Hematopoietic multipotent progenitor cell treated with erythropoietin and hydrocortisone succinate and interleukin-3 and kit ligand, for 17 days (in vitro differentiated cells): ENCODE measurements at regions not wholly inside any gene's neighbourhood (a gene's known extent, or its start where the extent isn't known, plus 50 kb on each side); places are given as distances from the start of the nearest gene placed in this dataset.

ENCODE experiments used
- DNase-seq: peaks from one replicate; pipeline ENCODE4 v3.0.0-alpha.2; 2015; ENCODE audit warnings: low spot score

GRCh38 chr5:54645882-54646355 lies 128.4 kb downstream of the SNX18 start:
- DNase-seq: no peak

- DNase-seq: no peak
These were observed 126.7 kb downstream of the SNX18 start for GRCh38 chr5:54644226-54644625.

- no peak for DNase-seq
These were observed 126.1 kb downstream of the SNX18 start for GRCh38 chr5:54643685-54644106.

- DNase-seq: no peak
These were observed 122.1 kb downstream of the SNX18 start for GRCh38 chr5:54639621-54640020.

GRCh38 chr5:54638106-54638505 lies 120.5 kb downstream of the SNX18 start:
- DNase-seq: no peak

- no peak for DNase-seq
These were observed 120.1 kb downstream of the SNX18 start for GRCh38 chr5:54637654-54638053.

GRCh38 chr5:54634089-54634488 lies 116.5 kb downstream of the SNX18 start:
- no peak for DNase-seq

GRCh38 chr5:54632131-54632701 lies 114.7 kb downstream of the SNX18 start:
- no peak for DNase-seq

- DNase-seq: no peak
These were observed 113.3 kb downstream of the SNX18 start for GRCh38 chr5:54630738-54631359.

- no peak for DNase-seq
These were observed 111.6 kb downstream of the SNX18 start for GRCh38 chr5:54629115-54629514.

GRCh38 chr5:54628050-54628449 lies 110.5 kb downstream of the SNX18 start:
- no peak for DNase-seq

GRCh38 chr5:54626407-54626806 lies 108.8 kb downstream of the SNX18 start:
- DNase-seq: no peak

- no peak for DNase-seq
These were observed 107.4 kb downstream of the SNX18 start for GRCh38 chr5:54624805-54625568.

GRCh38 chr5:54621709-54622108 lies 104.2 kb downstream of the SNX18 start:
- DNase-seq: no peak

GRCh38 chr5:54621048-54621447 lies 103.5 kb downstream of the SNX18 start:
- no peak for DNase-seq

- DNase-seq: no peak
These were observed 102.8 kb downstream of the SNX18 start for GRCh38 chr5:54620141-54620933.

GRCh38 chr5:54619731-54620130 lies 102.2 kb downstream of the SNX18 start:
- DNase-seq: no peak

GRCh38 chr5:54616518-54617220 lies 99.1 kb downstream of the SNX18 start:
- no peak for DNase-seq

GRCh38 chr5:54616031-54616430 lies 98.5 kb downstream of the SNX18 start:
- DNase-seq: no peak

- no peak for DNase-seq
These were observed 97.8 kb downstream of the SNX18 start for GRCh38 chr5:54615381-54615780.

GRCh38 chr5:54612711-54613110 lies 95.2 kb downstream of the SNX18 start:
- no peak for DNase-seq
